MM.1S (cell line): ENCODE measurements at regions not wholly inside any gene's neighbourhood (a gene's known extent, or its start where the extent isn't known, plus 50 kb on each side); places are given as distances from the start of the nearest gene placed in this dataset.

Experiments used
- DNase-seq: peaks from one replicate; pipeline ENCODE4 v3.0.0-alpha.2; 2015
- H2AFZ ChIP-seq: fragments of 300-600 bp; sonication (generic); 2 replicates; pipeline ENCODE4 v1.6.0; 2016; ENCODE audit warnings: antibody characterized with exemption, low read length
- H3F3A ChIP-seq: fragments of 300-600 bp; sonication (generic); 2 replicates; pipeline ENCODE4 v1.6.1; 2016; ENCODE audit warnings: mild to moderate bottlenecking, antibody characterized with exemption, low read length, moderate library complexity, mixed read lengths; ENCODE audit not compliant: insufficient read depth
- H3K27ac ChIP-seq: fragments of 300-600 bp; sonication (generic); 2 replicates; pipeline ENCODE4 v1.5.1; 2016; ENCODE audit warnings: mild to moderate bottlenecking, low read length
- H3K27me3 ChIP-seq: fragments of 300-600 bp; sonication (generic); replicated peaks from 2 replicates; pipeline ENCODE4 v1.6.0; 2016; ENCODE audit warnings: low read length; ENCODE audit not compliant: insufficient read depth
- H3K36me3 ChIP-seq: fragments of 300-600 bp; sonication (generic); replicated peaks from 2 replicates; pipeline ENCODE4 v1.6.1; 2016; ENCODE audit warnings: mild to moderate bottlenecking, low read length, mixed read lengths; ENCODE audit not compliant: insufficient read depth
- H3K4me1 ChIP-seq: fragments of 300-600 bp; sonication (generic); 2 replicates; pipeline ENCODE4 v1.6.1; 2016; ENCODE audit warnings: low read length, mixed read lengths
- H3K4me2 ChIP-seq: fragments of 300-600 bp; sonication (generic); 2 replicates; pipeline ENCODE4 v1.6.0; 2016; ENCODE audit warnings: low read depth, low read length
- H3K4me3 ChIP-seq: fragments of 300-600 bp; sonication (generic); 2 replicates; pipeline ENCODE4 v1.5.1; 2016; ENCODE audit warnings: low read length, mixed read lengths
- H3K79me2 ChIP-seq: fragments of 300-600 bp; sonication (generic); 2 replicates; pipeline ENCODE4 v1.6.1; 2016; ENCODE audit warnings: mixed run types, low read length, mixed read lengths
- H3K9ac ChIP-seq: fragments of 300-600 bp; sonication (generic); 2 replicates; pipeline ENCODE4 v1.6.1; 2016; ENCODE audit warnings: low read length, mixed read lengths
- H3K9me2 ChIP-seq: fragments of 300-600 bp; sonication (generic); replicated peaks from 2 replicates; pipeline ENCODE4 v1.6.1; 2016; ENCODE audit warnings: mild to moderate bottlenecking, low read length, mixed read lengths; ENCODE audit not compliant: insufficient read depth
- H3K9me3 ChIP-seq: fragments of 300-600 bp; sonication (generic); replicated peaks from 2 replicates; pipeline ENCODE4 v1.6.1; 2016; ENCODE audit warnings: mild to moderate bottlenecking, low read length, mixed read lengths; ENCODE audit not compliant: insufficient read depth
- H4K20me1 ChIP-seq: fragments of 300-600 bp; sonication (generic); 2 replicates; pipeline ENCODE4 v1.6.1; 2016; ENCODE audit warnings: mild to moderate bottlenecking, low read length, moderate library complexity, mixed read lengths; ENCODE audit not compliant: insufficient read depth
- CTCF ChIP-seq: fragments of 300-600 bp; sonication (generic); IDR thresholded peaks from 2 replicates; pipeline ENCODE4 v1.5.1; 2016; ENCODE audit warnings: antibody characterized with exemption, low read length, mixed read lengths
- EZH2 ChIP-seq: fragments of 300-600 bp; sonication (generic); optimal IDR thresholded peaks from 2 replicates; pipeline ENCODE3; 2017; ENCODE audit warnings: low read depth, mild to moderate bottlenecking, antibody characterized with exemption, low read length, mixed read lengths
- EZH2phosphoT487 ChIP-seq: fragments of 300-600 bp; sonication (generic); IDR thresholded peaks from 2 replicates; pipeline ENCODE4 v1.6.1; 2018; ENCODE audit warnings: antibody characterized with exemption, low read length

GRCh38 chr9:103168254-103168653 is 173.1 kb downstream of the CYLC2 start:
- Histone ChIP-seq H3K4me3 (no peak overlapping the region), H3K4me1 (no peaks in the 10 kb centered on the region), H3K36me3 (no peaks in the 10 kb centered on the region), H3K4me2 (no peak overlapping the region), H3K27ac (no peak overlapping the region), H4K20me1 (no peaks in the 10 kb centered on the region), H3K9me2 (no peaks in the 10 kb centered on the region), H3K9me3 (no peaks in the 10 kb centered on the region), H3K79me2 (no peaks in the 10 kb centered on the region), H2AFZ (no peak overlapping the region), H3K27me3 (no peaks in the 10 kb centered on the region), H3K9ac (no peak overlapping the region), H3F3A (no peaks in the 10 kb centered on the region)
- no peak for TF ChIP-seq EZH2phosphoT487
- peak; percentile 33 for TF ChIP-seq CTCF
- TF ChIP-seq EZH2, result no peak
- DNase-seq, result peak; percentile 27

GRCh38 chr9:103169798-103170197 is 174.7 kb downstream of the CYLC2 start:
- Histone ChIP-seq H3K4me2 (no peak overlapping the region), H3K27ac (no peak overlapping the region)

GRCh38 chr9:103183701-103184171 is 188.6 kb downstream of the CYLC2 start:
- no peak overlapping the region for H3K4me2 ChIP-seq
- H4K20me1 ChIP-seq, result no peaks in the 10 kb centered on the region
- H3K27me3 ChIP-seq, result no peaks in the 10 kb centered on the region
- no peaks in the 10 kb centered on the region for H3K79me2 ChIP-seq
- no peak for TF ChIP-seq CTCF
- TF ChIP-seq EZH2phosphoT487, result no peak
- TF ChIP-seq EZH2, result no peak
- no peak overlapping the region for H3K9ac ChIP-seq
- H3K4me1 ChIP-seq, result no peaks in the 10 kb centered on the region
- H3K9me2 ChIP-seq, result no peaks in the 10 kb centered on the region
- H2AFZ ChIP-seq, result no peak overlapping the region
- H3K4me3 ChIP-seq, result no peak overlapping the region
- H3K27ac ChIP-seq, result no peak overlapping the region
- no peaks in the 10 kb centered on the region for H3F3A ChIP-seq
- H3K9me3 ChIP-seq, result no peaks in the 10 kb centered on the region
- H3K36me3 ChIP-seq, result no peaks in the 10 kb centered on the region
- DNase-seq, result no peak

More at GRCh38 chr9:103169798-103170197, 174.7 kb downstream of the CYLC2 start:
- H3K9ac ChIP-seq, result no peak overlapping the region
- no peaks in the 10 kb centered on the region for H3K4me1 ChIP-seq
- TF ChIP-seq EZH2phosphoT487 (no peak), CTCF (no peak), EZH2 (no peak)
- no peak for DNase-seq
- no peaks in the 10 kb centered on the region for H3K79me2 ChIP-seq
- no peaks in the 10 kb centered on the region for H3K27me3 ChIP-seq
- H3K4me3 ChIP-seq, result no peak overlapping the region
- H3K9me2 ChIP-seq, result no peaks in the 10 kb centered on the region
- no peaks in the 10 kb centered on the region for H3K9me3 ChIP-seq
- no peaks in the 10 kb centered on the region for H3F3A ChIP-seq
- H2AFZ ChIP-seq, result no peak overlapping the region
- H4K20me1 ChIP-seq, result no peaks in the 10 kb centered on the region
- no peaks in the 10 kb centered on the region for H3K36me3 ChIP-seq
